ENCODE measurements at regions not wholly inside any gene's neighbourhood (a gene's known extent, or its start where the extent isn't known, plus 50 kb on each side); places are given as distances from the start of the nearest gene placed in this dataset.

GRCh38 chr20:48124960-48125359, 339.7 kb upstream of the SULF2 start:
- TF ChIP-seq CTCF (conservative IDR thresholded peaks at IDR 0.05 in 1 of 2, IDR thresholded peaks at IDR 0.05 in 1 of 2; ENCODE audit: extremely low read depth in 1 of 2, insufficient read depth in 1 of 2, low read depth in 1 of 2, low read length in 2 of 2) (no peak), EZH2 (IDR thresholded peaks at IDR 0.05; ENCODE audit: borderline replicate concordance, low read length) (no peak)

All from mammary epithelial cell (primary cell).